IMR-90 (cell line): ENCODE measurements at regions not wholly inside any gene's neighbourhood (a gene's known extent, or its start where the extent isn't known, plus 50 kb on each side); places are given as distances from the start of the nearest gene placed in this dataset.

Experiments used
- ATAC-seq: fragments of 200-7000 bp; cut with Tn5 transposase; 2 replicates; pipeline ENCODE4 v1.9.1; 2020; ENCODE audit warnings: low read depth, mild to moderate bottlenecking, moderate library complexity
- BruUV-seq: library from RNA; stranded (reverse); fragments of 400-500 nt; replicated peaks from 2 replicates; lab custom pipeline; 2021; lab: Mats Ljungman, UMichigan
- CTCF ChIA-PET: fragments of 300-600 bp; formaldehyde crosslinking; extraction: SDS; loops from one replicate; lab custom pipeline; 2021; ENCODE audit warnings: antibody characterized with exemption; lab: Yijun Ruan, JAX
- POLR2A ChIA-PET: fragments of 300-600 bp; sonication (Branson Sonifier 250); formaldehyde crosslinking; loops from one replicate; lab custom pipeline; 2022; ENCODE audit warnings: antibody characterized with exemption; ENCODE audit not compliant: unreplicated experiment; lab: Charles Lee
- DNase-seq: peaks from one replicate; pipeline ENCODE4 v3.0.0; 2013
- H2AFZ ChIP-seq: replicated peaks from 2 replicates; pipeline ENCODE3; 2013; ENCODE audit warnings: low read length, mild to moderate bottlenecking; ENCODE audit not compliant: poor library complexity
- H2AK5ac ChIP-seq: 2 replicates; pipeline ENCODE4 v1.6.1; 2013; ENCODE audit warnings: low read depth, low read length, inconsistent platforms
- H2AK9ac ChIP-seq: replicated peaks from 2 replicates; pipeline ENCODE3; 2013; ENCODE audit warnings: mild to moderate bottlenecking, low read depth, low read length, moderate library complexity; ENCODE audit not compliant: poor library complexity
- H2BK120ac ChIP-seq: 2 replicates; pipeline ENCODE4 v1.6.1; 2013; ENCODE audit warnings: low read depth, low read length, inconsistent platforms
- H2BK15ac ChIP-seq: 3 replicates; pipeline ENCODE4 v1.6.1; 2013; ENCODE audit warnings: low read depth, low read length, inconsistent platforms
- H2BK20ac ChIP-seq: 2 replicates; pipeline ENCODE4 v1.6.1; 2013; ENCODE audit warnings: low read depth, mild to moderate bottlenecking, inconsistent platforms, low read length, moderate library complexity
- H2BK5ac ChIP-seq: 2 replicates; pipeline ENCODE4 v1.6.1; 2013; ENCODE audit warnings: mild to moderate bottlenecking, low read depth, low read length, inconsistent platforms; ENCODE audit not compliant: poor library complexity, severe bottlenecking
- H3K14ac ChIP-seq: replicated peaks from 2 replicates; pipeline ENCODE4 v1.6.1; 2013; ENCODE audit warnings: low read depth, low read length, inconsistent platforms
- H3K18ac ChIP-seq: 2 replicates; pipeline ENCODE4 v1.6.1; 2013; ENCODE audit warnings: low read depth, low read length, control low read depth
- H3K23ac ChIP-seq: 2 replicates; pipeline ENCODE4 v1.6.1; 2013; ENCODE audit warnings: low read depth, low read length, inconsistent platforms
- H3K27ac ChIP-seq: 2 replicates; pipeline ENCODE4 v1.5.1; 2013; ENCODE audit warnings: mild to moderate bottlenecking, control low read depth, low read length; ENCODE audit not compliant: insufficient read depth
- H3K27me3 ChIP-seq: 2 replicates; pipeline ENCODE4 v1.6.1; 2013; ENCODE audit warnings: low read length; ENCODE audit not compliant: control insufficient read depth, insufficient read depth
- H3K36me3 ChIP-seq: 2 replicates; pipeline ENCODE4 v1.6.1; 2013; ENCODE audit warnings: low read length, mixed read lengths; ENCODE audit not compliant: control insufficient read depth, insufficient read depth
- H3K4ac ChIP-seq: 2 replicates; pipeline ENCODE4 v1.6.1; 2013; ENCODE audit warnings: low read depth, low read length, inconsistent platforms
- H3K4me1 ChIP-seq: 2 replicates; pipeline ENCODE4 v1.6.1; 2013; ENCODE audit warnings: low read length, mixed read lengths; ENCODE audit not compliant: control insufficient read depth, insufficient read depth
- H3K4me2 ChIP-seq: 2 replicates; pipeline ENCODE4 v1.6.1; 2013; ENCODE audit warnings: low read depth, mild to moderate bottlenecking, control low read depth, low read length, moderate library complexity
- H3K4me3 ChIP-seq: 2 replicates; pipeline ENCODE4 v1.5.1; 2013; ENCODE audit warnings: low read depth, mild to moderate bottlenecking, control low read depth, low read length, moderate library complexity; ENCODE audit not compliant: insufficient read depth
- H3K56ac ChIP-seq: 2 replicates; pipeline ENCODE4 v1.6.1; 2013; ENCODE audit warnings: low read length, inconsistent platforms; ENCODE audit not compliant: insufficient read depth; ENCODE audit errors: extremely low read depth
- H3K79me1 ChIP-seq, 2 experiments: 2 replicates each; pipeline ENCODE4 v1.6.1; 2013; ENCODE audit warnings: low read length in 2 of 2, inconsistent platforms in 1 of 2, low read depth in 1 of 2
- H3K9ac ChIP-seq: 2 replicates; pipeline ENCODE4 v1.6.1; 2013; ENCODE audit warnings: low read depth, low read length, control low read depth
- H3K9me1 ChIP-seq: 2 replicates; pipeline ENCODE4 v1.6.1; 2013; ENCODE audit warnings: low read length, inconsistent platforms; ENCODE audit not compliant: insufficient read depth
- H3K9me3 ChIP-seq: 2 replicates; pipeline ENCODE4 v1.6.1; 2013; ENCODE audit warnings: low read length; ENCODE audit not compliant: control insufficient read depth, insufficient read depth
- H4K20me1 ChIP-seq: 2 replicates; pipeline ENCODE4 v1.6.1; 2013; ENCODE audit warnings: low read length, inconsistent platforms; ENCODE audit not compliant: insufficient read depth
- H4K5ac ChIP-seq: 2 replicates; pipeline ENCODE4 v1.6.1; 2013; ENCODE audit warnings: mild to moderate bottlenecking, low read depth, low read length, control low read depth
- H4K8ac ChIP-seq, 2 experiments: 2 replicates each; pipeline ENCODE4 v1.6.1; 2013; ENCODE audit warnings: low read depth in 2 of 2, low read length in 2 of 2, control low read depth in 1 of 2, inconsistent platforms in 1 of 2
- H4K91ac ChIP-seq: 2 replicates; pipeline ENCODE4 v1.6.1; 2013; ENCODE audit warnings: low read depth, low read length, inconsistent platforms; ENCODE audit not compliant: insufficient read depth
- BHLHE40 ChIP-seq: fragments of 150-350 bp; IDR thresholded peaks from 2 replicates; pipeline ENCODE4 v1.6.1; 2016; ENCODE audit warnings: mild to moderate bottlenecking, low read depth, low read length
- SMC3 ChIP-seq: fragments of 150-350 bp; IDR thresholded peaks from 2 replicates; pipeline ENCODE4 v1.6.1; 2016; ENCODE audit warnings: low read depth, mild to moderate bottlenecking, antibody characterized with exemption, low read length, moderate library complexity
- WGBS, 2 experiments: methylation state at CpG; one replicate each; pipeline versions ENCODE4 v1.1.5 to v1.1.7; 2013; ENCODE audit warnings: missing lambda C conversion rate in 2 of 2; ENCODE audit not compliant: insufficient read length in 1 of 2; ENCODE audit errors: extremely low coverage in 2 of 2; 5-methylcytosine and 5-hydroxymethylcytosine counted together
- dilution Hi-C: fragments of 300-500 bp; cut with HindIII; formaldehyde crosslinking; loops from one replicate; pipeline ENCODE4 v1.14.3; 2018; ENCODE audit warnings: low sequenced_read_pairs; ENCODE audit not compliant: unreplicated experiment
- in situ Hi-C: fragments of 300-500 bp; cut with MboI; formaldehyde crosslinking; loops from 3 replicates; pipeline ENCODE4 v1.14.3; 2019; ENCODE audit warnings: low sequenced_read_pairs, inconsistent platforms, mixed read lengths
- intact Hi-C: fragments of 100-400 bp; cut with micrococcal nuclease; formaldehyde crosslinking; loops from 2 replicates; pipeline ENCODE4 v1.10.0; 2022

- peak; percentile 45 for ATAC-seq
- H3K4ac ChIP-seq: peak overlapping the region; percentile 61
- 40% methylated on average over 1 of the region's 9 CpGs; no CpG with 5 or more reads in 1 of the 2 experiments for WGBS, 2 experiments
- H3K79me1 ChIP-seq: no peaks in the 10 kb centered on the region
- H3K4me1 ChIP-seq: peaks cover 27% of the 10 kb centered on the region; the same call in 1 of the 2 replicates
- H2BK15ac ChIP-seq: peak overlapping the region; percentile 54; the same call in 1 of the 3 replicates
- H3K18ac ChIP-seq: peak overlapping the region; percentile 31; the same call in 1 of the 2 replicates
- peak overlapping the region; percentile 31; the same call in 1 of the 2 replicates for H3K14ac ChIP-seq
- TF ChIP-seq BHLHE40 (0 out of 2 replicates have a peak, but pooled peaks have one; percentile 16), SMC3 (no peak)
- H3K4me2 ChIP-seq: no peak overlapping the region; the same call in 1 of the 2 replicates
- CTCF ChIA-PET: no interaction called here
- peak overlapping the region; percentile 24; the same call in 1 of the 2 replicates for H3K9ac ChIP-seq
- H3K36me3 ChIP-seq: no peaks in the 10 kb centered on the region
- H2AK9ac ChIP-seq: peak overlapping the region; percentile 84
- peak overlapping the region; percentile 60 for H2AFZ ChIP-seq
- H2BK20ac ChIP-seq: peak overlapping the region; percentile 58
- H2BK5ac ChIP-seq: no peak overlapping the region
- POLR2A ChIA-PET: no interaction called here
- H3K56ac ChIP-seq: no peak overlapping the region
- no TSS peak for BruUV-seq
- H3K23ac ChIP-seq: peak overlapping the region; percentile 41; the same call in 1 of the 2 replicates
- intact Hi-C loops (no loop called here), in situ Hi-C loops (no loop called here), dilution Hi-C loops (no loop called here)
- no peaks in the 10 kb centered on the region for H3K27me3 ChIP-seq
- H4K91ac ChIP-seq: peak overlapping the region; percentile 40
- H3K4me3 ChIP-seq: no peak overlapping the region
- no peaks in the 10 kb centered on the region for H3K9me3 ChIP-seq
- no peaks in the 10 kb centered on the region for H4K20me1 ChIP-seq
- peak; percentile 80 for DNase-seq
- H2AK5ac ChIP-seq: peak overlapping the region; percentile 43; the same call in 1 of the 2 replicates
- H3K9me1 ChIP-seq: peaks cover 16% of the 10 kb centered on the region
- H4K8ac ChIP-seq: peak overlapping the region; percentile 15 to 17; a peak in 1 of 4 replicates
- H4K5ac ChIP-seq: peak overlapping the region; percentile 31; the same call in 1 of the 2 replicates
- peak overlapping the region; percentile 80 for H2BK120ac ChIP-seq
- H3K27ac ChIP-seq: peak overlapping the region; percentile 90; the same call in 1 of the 2 replicates
Observed at GRCh38 chr9:16105168-16106020, 552.6 kb downstream of the CCDC171 start.
